DOHH2 (cell line): ENCODE measurements at regions not wholly inside any gene's neighbourhood (a gene's known extent, or its start where the extent isn't known, plus 50 kb on each side); places are given as distances from the start of the nearest gene placed in this dataset.

Experiments
- CTCF ChIP-seq: fragments of 200-600 bp; sonication (generic); IDR thresholded peaks from one replicate; pipeline ENCODE4 v1.5.1; 2014; ENCODE audit warnings: antibody characterized with exemption, mild to moderate bottlenecking, low read depth, low read length; ENCODE audit not compliant: poor library complexity, severe bottlenecking
- EZH2phosphoT487 ChIP-seq: fragments of 200-600 bp; sonication (generic); IDR thresholded peaks from 2 replicates; pipeline ENCODE4 v1.6.1; 2017; ENCODE audit warnings: borderline replicate concordance, mild to moderate bottlenecking, antibody characterized with exemption, low read length, moderate library complexity, mixed read lengths

GRCh38 chr7:130880668-130881067 is 146.7 kb upstream of the KLF14 start:
- no peak for TF ChIP-seq CTCF
- TF ChIP-seq EZH2phosphoT487: no peak
